ENCODE measurements at regions not wholly inside any gene's neighbourhood (a gene's known extent, or its start where the extent isn't known, plus 50 kb on each side); places are given as distances from the start of the nearest gene placed in this dataset.

- ChIA-PET POLR2A (no interaction called here), CTCF (no interaction called here)
- Histone ChIP-seq H3K36me3 (ENCODE audit: control insufficient read depth, insufficient read depth, low read length) (no peaks in the 10 kb centered on the region), H3K4me3 (ENCODE audit: low read depth, low read length) (no peak overlapping the region), H3K27me3 (ENCODE audit: control insufficient read depth, insufficient read depth, low read length) (no peaks in the 10 kb centered on the region)
- no peak for DNase-seq (ENCODE audit: low read depth)
- TF ChIP-seq CTCF (IDR thresholded peaks at IDR 0.05; ENCODE audit: insufficient read depth, low read depth, low read length), result no peak
These were observed 192.5 kb downstream of the TTLL2 start for GRCh38 chr6:167517254-167517916.

GRCh38 chr6:167523426-167523825, 198.5 kb downstream of the TTLL2 start:
- Histone ChIP-seq H3K36me3 (ENCODE audit: control insufficient read depth, insufficient read depth, low read length) (no peaks in the 10 kb centered on the region), H3K4me3 (ENCODE audit: low read depth, low read length) (no peak overlapping the region), H3K27me3 (ENCODE audit: control insufficient read depth, insufficient read depth, low read length) (no peaks in the 10 kb centered on the region)
- ChIA-PET POLR2A (no interaction called here), CTCF (no interaction called here)
- DNase-seq (ENCODE audit: low read depth), result no peak
- TF ChIP-seq CTCF (IDR thresholded peaks at IDR 0.05; ENCODE audit: insufficient read depth, low read depth, low read length), result no peak

GRCh38 chr6:167524261-167525111, 199.6 kb downstream of the TTLL2 start:
- no peaks in the 10 kb centered on the region for H3K36me3 ChIP-seq (ENCODE audit: control insufficient read depth, insufficient read depth, low read length)
- ChIA-PET POLR2A (no interaction called here), CTCF (no interaction called here)
- H3K4me3 ChIP-seq (ENCODE audit: low read depth, low read length), result no peak overlapping the region
- no peak for DNase-seq (ENCODE audit: low read depth)
- TF ChIP-seq CTCF (IDR thresholded peaks at IDR 0.05; ENCODE audit: insufficient read depth, low read depth, low read length), result no peak
- no peaks in the 10 kb centered on the region for H3K27me3 ChIP-seq (ENCODE audit: control insufficient read depth, insufficient read depth, low read length)

GRCh38 chr6:167525774-167526173, 200.9 kb downstream of the TTLL2 start:
- Histone ChIP-seq H3K4me3 (ENCODE audit: low read depth, low read length) (no peak overlapping the region), H3K36me3 (ENCODE audit: control insufficient read depth, insufficient read depth, low read length) (no peaks in the 10 kb centered on the region), H3K27me3 (ENCODE audit: control insufficient read depth, insufficient read depth, low read length) (no peaks in the 10 kb centered on the region)
- ChIA-PET POLR2A (no interaction called here), CTCF (no interaction called here)
- no peak for TF ChIP-seq CTCF (IDR thresholded peaks at IDR 0.05; ENCODE audit: insufficient read depth, low read depth, low read length)
- DNase-seq (ENCODE audit: low read depth), result no peak

GRCh38 chr6:167526465-167527368, 201.8 kb downstream of the TTLL2 start:
- TF ChIP-seq CTCF (IDR thresholded peaks at IDR 0.05; ENCODE audit: insufficient read depth, low read depth, low read length), result no peak
- ChIA-PET POLR2A (no interaction called here), CTCF (no interaction called here)
- Histone ChIP-seq H3K4me3 (ENCODE audit: low read depth, low read length) (no peak overlapping the region), H3K36me3 (ENCODE audit: control insufficient read depth, insufficient read depth, low read length) (no peaks in the 10 kb centered on the region), H3K27me3 (ENCODE audit: control insufficient read depth, insufficient read depth, low read length) (no peaks in the 10 kb centered on the region)
- DNase-seq (ENCODE audit: low read depth), result no peak
